Limb (tissue), 2 donors: ENCODE measurements at regions not wholly inside any gene's neighbourhood (a gene's known extent, or its start where the extent isn't known, plus 50 kb on each side); places are given as distances from the start of the nearest gene placed in this dataset.

ENCODE experiments used
- DNase-seq, 2 donors: peaks; one replicate each; pipeline ENCODE4 v3.0.0-alpha.2; 2016; ENCODE audit errors: extremely low spot score in 2 of 2

DNA sequence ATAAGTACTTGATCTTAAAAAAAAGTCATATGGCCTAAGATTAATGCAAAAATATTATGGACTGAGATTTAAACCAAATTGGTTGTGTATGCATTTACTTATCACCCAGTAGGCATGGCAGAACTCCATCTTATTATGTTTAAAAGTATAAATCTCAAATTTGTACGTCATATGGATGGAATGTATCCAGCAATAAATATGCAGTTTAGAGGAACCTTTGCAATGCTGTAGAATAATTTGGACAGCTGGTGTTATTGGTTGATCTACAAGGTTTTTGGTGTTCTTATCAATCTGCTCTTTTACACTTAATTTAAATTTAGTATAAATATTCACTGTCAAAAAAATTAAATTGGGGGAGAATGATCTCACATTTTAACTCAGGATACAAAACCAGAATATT is 640.2 kb downstream of the SATB2 start:
- no peak for DNase-seq

DNA sequence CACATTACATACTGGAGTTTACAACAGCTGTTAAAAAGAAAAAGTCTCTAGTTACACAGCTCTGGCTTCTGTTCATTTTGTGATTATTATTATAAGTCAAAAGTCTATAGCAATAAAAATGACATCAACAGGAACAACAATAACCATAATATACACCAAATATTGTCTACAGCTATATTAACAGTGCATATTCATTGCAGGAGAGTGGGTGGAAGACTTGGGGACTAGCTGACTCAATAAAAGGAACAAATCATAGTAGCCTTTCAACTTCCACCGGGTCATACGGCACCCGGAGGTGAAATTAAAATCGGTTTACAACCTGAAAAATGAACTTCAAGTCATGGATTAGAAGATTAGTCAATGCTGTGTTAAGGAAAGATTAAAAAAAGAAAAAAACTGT is 642.1 kb downstream of the SATB2 start:
- DNase-seq = no peak

DNA sequence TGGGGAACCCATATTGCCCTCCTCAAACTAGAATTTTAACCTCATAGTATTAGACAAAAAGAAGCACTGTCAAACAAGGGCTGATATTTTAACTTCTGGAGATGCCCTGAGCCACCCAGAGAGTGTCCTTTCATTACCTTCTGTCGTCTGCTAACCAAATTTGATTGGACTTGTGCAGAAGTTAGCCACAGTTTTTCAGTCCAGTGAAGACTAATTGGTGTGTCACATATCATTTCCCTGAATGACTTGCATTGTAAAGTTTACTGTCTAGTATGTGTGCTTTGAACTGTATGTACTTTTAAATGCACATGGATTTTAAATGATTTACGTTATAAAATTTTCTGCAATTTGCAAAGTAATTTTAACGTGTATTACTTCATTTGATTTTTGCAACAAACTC is 646.5 kb downstream of the SATB2 start:
- DNase-seq = no peak

DNA sequence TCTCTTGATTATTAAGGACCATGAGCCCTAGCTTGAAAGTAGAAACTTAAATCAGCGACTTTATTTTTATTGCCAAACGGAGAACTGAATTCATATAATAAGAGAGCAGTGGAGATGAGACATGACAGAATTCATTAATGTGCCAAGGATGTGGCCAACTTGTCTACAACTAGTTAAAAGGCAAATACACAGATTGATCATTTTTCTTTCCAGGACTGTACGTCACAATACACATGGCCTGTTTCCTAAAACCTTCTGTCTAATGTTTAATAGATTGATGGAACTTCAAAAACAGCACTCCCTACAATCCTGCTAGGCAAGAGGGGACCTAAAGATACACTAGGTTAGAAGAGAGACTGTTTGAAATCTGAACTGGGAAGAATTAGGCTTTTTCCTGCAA is 647.8 kb downstream of the SATB2 start:
- DNase-seq = no peak

DNA sequence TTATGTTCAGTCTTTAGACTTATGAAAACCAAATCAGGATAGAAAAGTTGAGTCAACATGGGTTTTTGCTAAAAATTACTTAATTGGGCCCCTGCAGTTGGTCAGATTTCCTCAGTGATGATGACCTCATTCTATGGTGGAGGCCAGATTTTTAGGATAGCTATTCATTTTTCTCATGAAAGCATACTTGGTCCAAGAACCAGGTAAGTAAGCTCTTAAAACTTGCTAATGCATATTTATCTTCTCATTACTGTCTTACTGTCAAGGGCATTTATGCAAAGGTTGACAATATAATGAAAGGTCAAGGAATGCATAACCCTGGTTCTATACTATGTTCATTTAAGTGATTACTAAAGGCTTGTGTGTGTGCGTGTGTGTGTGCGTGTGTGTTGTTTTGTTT is 650.6 kb downstream of the SATB2 start:
- no peak for DNase-seq

DNA sequence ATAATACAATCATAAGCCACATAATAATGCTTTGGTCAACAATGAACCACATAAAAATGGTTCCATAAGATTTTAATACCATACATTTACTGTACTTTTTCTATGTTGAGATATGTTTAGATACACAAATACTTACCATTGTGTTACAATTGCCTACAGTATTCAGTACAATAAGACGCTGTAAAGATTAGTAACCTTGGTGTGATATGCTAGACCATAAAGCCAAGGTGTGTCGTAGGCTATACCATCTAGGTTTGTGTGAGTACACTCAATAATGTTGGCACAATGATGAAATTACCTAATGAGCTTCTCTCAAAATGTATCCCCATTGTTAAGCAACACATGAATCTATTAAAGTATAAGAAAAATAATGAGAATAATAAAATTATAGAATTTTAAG is 662.3 kb downstream of the SATB2 start:
- DNase-seq = no peak

DNA sequence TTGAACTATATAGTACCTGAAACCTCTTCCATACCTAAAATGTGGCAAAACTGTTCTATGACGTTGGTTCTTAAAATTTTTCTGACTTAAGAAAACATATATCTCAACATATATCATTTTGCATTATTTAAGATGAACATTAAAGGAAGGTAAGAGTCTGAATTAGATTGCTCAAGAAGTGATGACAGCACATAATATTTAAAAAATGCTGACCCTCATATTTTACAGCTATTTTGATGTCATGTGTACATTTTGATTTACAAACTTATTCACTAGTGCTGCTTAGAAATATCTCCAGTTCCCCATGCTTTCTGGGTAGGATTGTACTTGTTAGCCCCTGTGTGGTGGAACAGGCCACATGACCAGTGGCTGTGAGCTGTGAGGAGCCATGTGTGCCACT is 666.1 kb downstream of the SATB2 start:
- no peak for DNase-seq

DNA sequence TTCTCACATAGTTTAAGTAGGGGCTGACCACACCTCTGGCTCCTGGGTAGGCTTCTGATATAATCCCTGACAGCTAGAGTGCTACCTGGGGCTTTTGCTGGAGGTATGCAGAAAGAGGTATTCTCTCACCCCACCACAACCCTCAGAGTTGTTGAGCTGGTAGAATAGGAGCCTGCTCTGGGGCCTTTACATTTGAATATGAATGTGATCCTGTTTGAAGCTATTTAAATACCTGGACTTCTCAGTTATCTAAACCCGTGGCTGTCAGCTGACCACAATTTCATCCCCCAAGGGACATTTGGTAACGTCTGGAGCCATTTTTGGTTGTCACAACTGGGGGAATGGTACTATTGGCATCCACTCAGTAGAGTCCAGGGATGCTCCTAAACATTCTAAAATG is 669.1 kb downstream of the SATB2 start:
- DNase-seq = no peak

DNA sequence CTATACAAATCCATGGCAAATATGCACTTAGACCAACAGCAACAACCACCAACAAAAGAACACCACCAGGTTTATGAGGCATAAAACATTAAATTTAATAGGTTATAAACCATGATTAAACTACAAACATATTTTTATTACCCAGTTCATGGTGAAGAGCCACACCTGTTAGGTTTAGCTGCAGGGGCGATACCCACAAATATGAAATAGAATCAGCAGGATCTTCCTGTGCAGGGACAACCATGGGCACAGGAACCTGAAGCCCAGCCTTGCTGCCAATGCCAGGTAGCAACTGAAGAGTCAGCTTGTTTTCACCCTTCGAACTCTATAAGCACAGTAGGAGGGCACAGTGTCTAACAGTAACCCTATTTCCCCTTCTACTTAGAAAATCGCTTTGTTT is 675.0 kb downstream of the SATB2 start:
- no peak for DNase-seq

DNA sequence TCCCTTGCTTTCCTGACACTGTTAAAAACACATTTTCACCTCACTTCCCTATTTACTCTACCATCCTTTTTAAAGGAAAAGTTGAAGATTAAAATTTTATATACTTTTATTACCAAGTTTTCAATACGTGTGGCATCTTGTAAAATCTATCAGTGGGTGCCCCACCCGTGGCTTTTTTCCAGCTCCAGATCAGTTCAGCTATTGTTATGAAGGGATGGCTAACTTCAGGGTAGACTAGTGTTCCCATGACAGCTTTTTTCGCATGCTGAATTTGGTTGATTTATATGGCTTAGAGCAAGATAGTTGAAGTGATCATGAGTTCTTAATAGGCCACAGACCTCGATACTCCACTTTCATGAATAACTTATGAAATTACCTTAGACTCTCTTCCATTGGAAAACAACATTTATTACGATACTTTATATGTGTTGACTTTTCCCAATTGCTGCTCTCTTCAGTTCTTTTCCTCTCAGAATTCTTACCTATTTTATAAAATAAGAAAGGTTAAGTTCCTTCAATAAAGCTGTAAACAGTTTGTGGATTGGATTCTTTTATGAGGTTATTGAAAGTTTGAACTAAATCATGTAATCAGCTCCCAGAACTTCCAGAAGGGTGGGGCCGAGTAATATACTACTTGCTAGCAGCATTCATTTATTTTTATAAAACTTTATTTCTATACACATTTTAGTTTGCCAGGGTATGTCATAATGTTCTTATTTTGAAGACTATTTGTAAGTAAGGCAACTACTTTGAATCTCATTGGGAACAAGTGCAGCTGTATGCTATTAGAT is 680.9 kb downstream of the SATB2 start:
- no peak for DNase-seq

DNA sequence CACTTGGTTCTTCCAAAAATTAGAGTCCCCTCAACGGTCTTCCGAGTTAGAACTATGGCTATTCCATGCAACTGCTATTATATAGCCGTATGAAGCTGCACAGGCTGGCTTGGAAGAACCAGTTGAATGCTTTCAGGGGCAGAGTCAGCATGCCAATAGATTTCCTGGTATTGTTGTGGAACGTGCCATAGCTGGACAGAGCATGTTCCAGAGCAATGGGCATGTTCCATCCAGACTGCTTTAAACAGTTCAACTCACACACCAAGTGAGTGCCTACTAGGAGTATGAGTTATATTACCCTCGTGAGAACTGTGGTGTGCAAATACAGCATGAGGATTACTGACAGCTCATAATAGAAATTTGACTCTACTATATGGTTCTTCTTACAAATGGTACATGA is 682.0 kb downstream of the SATB2 start:
- DNase-seq = no peak

DNA sequence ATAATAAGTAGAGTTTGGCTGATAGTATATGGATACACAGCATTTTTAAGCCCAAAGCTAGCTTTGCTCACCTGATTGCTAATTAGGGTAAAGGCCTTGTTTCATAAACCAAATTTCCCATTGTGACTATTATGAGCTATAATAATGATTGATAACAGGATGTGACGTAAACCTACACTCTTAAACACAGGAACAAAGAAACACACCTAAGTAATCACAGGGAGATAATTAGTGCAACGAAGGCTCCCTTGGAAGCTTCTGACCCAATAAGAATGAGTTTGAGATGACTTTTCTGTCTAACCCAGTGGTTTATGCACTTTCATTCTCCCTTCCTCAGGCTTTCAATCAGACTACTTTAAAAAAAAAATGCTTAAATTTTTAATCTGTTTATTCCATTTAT is 683.2 kb downstream of the SATB2 start:
- no peak for DNase-seq

DNA sequence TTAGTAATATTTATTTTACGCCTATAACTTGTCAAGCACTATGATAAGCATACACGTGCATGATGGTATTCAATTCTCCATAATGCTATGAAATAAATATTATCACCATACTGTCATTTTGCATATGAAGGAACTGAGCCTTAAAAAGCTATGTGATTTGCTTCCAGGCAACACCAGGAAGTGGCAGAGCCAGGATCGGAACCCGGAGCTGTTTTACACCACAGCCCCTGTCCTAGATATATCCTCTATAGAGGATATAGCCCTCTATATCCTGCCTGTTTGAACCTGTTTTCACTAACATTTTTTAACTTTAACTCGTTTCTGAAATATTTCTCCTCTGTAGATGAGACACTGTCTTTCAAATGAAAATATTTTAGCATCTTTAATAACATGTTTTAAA is 690.0 kb downstream of the SATB2 start:
- DNase-seq = no peak

DNA sequence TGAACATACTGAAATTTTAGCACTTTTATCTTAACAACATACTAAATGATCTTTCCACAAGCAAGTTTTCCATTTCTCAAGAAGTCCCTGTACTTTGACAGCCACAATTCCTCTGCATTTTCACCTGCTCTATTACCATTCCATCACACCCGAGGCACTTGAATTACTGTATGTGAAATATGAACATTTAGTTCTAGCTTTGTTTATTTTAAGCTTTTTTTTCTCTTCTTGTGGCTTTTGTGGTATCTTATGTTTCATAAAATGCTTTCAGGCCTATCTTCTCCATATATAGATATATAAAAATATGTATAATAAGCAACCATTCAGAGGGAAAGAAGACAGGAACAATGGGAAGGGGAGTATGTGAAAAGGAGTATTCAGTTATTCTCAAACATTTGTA is 693.9 kb downstream of the SATB2 start:
- DNase-seq = no peak

DNA sequence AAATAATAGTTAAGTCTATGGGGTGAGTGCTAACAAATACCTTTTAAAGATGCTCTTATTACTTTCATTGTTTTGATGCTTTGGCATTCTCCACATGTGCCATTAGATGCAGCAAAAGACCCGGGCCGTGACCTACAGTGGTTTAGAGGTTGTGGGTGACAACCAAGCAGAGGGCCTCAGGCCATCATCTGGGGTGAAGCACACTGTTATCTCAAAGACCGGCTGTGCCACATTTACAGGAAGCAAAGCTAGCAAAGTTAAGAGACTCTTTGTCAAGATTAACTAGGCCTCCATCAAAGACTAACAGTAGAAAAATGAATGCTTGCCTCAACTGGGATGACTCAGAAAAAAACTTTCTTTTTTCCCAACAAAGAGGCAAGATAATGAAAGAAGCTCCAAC is 695.3 kb downstream of the SATB2 start:
- DNase-seq = no peak

DNA sequence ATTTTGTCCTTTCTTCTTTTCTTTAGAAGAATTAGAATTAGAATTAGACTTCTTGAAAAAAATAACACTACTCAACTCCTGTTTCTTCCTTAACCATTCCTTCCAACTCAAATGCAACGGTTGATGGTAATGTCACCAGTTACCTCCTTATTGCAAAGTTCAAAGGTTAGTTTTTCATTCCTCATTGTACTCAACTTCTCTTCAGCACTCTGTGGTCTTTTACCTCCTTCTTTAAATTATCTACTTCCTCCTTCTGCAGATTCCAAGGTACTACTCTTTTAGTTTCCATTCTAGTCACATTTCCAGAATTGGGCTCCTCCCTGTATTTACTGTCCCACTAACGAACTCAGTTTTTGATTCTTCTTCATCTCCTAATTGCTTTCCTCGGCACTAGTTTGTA is 700.7 kb downstream of the SATB2 start:
- no peak for DNase-seq

DNA sequence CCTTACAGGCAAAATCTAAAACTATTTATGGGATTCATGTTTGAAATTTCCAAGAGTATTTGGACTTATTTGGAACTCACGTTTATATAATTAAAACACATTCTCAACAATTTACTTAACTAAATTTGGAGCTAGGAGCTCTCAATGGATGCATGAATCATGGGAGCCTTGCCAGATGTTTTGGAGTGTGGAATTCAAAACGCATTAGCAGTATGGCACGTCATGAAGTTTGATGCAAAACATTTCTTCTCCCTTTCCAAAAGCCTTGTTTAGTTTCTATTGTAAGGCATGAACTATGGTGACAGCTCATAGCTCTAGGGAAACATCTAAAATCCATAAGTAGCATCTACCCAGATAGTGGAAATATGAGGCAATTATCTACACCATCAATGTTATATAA is 701.6 kb downstream of the SATB2 start:
- DNase-seq = no peak

DNA sequence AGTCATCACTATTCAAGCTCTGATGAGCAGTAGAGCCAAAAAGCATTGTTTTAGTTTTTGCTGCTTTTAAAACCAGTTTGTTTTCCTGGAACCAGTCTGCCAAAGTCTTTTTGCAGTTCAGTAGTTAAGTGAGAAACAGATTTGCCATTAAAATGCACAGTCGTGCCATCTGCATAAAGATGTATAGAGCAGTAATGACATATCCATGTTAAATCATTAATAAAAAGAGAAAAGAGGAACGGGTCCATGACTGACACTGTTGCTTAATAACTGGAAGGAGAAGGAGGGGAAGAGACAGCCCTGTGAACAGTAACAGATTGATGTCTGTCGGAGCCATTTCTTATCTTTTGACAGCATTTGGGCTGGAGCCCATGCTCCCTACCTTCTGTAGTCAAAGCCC is 704.6 kb downstream of the SATB2 start:
- DNase-seq = no peak

DNA sequence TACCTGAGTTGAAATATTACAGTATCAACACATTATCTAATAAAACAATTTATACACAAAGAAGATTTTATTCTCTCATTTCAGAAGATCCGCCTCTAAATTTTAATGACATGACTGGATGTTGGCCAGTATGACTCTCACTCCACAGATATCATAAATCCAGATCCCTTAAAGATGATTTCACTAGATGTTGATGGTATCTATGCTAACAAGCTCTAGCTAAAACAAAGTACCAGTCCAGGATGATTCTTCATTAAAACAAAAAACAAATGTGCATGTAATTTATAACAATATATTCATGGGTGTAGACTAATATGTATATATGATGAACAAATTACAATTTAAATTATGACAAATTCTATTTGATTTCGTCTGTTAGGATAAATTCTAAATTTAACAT is 708.4 kb downstream of the SATB2 start:
- DNase-seq = no peak

DNA sequence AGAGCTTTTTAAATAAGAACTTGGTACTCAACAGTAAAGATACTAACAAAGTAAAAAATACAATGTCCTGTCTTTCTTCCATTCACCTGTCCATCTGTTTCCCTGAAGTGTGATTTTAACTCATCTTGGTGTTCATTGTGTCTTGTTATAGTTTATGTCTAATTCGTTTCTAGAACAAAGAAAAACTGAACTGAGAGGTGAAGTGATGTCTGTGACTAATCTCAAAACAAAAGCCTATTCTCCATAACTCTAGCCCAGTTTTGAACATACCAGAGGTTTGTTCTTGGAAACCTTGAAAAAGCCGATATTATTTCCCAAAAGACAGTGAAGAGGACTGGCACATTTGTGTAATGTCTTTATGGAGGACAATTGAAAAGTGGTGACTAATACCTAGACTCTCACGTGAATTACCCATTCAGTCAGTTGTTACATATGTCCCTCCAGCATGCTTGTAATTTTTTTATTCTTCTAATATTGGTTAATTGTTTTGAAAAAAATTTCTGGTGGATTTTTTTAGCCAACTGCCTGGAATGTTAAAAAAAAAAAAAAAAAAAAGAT is 725.8 kb downstream of the SATB2 start:
- no peak for DNase-seq

DNA sequence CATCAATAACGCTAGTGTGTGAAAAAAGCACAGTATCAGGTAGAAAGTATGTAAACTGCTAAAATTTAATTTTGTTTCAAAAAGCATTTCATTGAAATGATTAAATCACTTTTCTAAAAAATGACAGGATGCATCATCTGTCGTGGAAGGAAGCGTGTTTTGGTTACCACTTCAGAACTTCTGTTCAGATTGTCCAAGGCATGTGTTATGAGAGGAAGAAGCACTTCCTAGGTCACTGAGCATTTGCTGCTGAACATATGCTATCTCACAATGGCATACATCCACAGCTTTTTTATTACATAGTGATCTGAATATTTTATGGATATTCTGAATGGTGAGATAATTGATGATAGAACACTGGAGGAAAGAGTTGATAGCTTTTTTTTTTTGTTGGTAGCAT is 737.5 kb downstream of the SATB2 start:
- no peak for DNase-seq

DNA sequence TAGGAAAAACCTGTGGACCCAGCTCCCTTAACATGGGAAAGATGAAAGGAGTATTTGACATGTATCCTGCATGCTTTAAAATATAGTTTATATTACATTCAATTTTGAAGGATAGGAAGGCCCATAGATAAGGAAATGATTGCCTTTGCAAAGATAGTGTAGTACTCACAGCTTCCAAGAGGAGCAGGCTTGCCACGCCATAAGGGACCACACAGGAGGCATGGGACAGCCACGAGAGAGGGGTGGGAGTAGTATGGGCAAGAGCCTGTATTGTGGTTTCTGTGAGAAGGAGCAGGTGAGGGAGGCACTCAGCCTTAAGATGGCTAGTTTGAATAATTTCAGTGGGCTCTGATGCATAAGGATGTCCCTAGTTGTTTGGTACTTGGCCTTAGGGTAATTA is 740.3 kb downstream of the SATB2 start:
- no peak for DNase-seq

DNA sequence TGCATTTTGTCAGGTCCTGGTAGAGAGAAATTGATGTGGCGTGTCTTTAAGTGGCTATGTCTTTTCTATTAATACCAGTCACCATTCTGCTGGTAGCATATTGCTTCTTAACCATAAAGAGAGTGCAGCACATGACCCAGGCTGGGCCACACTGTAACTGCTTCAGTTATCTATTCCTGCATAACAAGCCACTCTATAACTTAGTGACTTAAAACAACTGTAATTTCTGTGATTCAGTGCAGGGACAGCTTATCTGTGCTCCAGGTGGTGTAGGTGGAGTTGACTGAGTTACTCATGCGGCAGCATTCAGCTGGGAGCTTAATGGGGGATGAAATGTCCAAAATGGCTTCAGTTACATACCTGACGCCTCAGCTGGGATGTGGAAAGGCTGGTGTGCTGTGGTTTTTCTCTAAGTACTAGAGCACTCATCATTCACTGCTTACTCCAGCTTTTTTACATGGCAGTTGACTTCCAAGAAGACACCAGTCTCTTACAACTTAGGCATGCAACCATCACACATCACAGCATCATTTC is 742.4 kb downstream of the SATB2 start:
- DNase-seq = no peak
